ENCODE measurements at regions not wholly inside any gene's neighbourhood (a gene's known extent, or its start where the extent isn't known, plus 50 kb on each side); places are given as distances from the start of the nearest gene placed in this dataset.

DNA sequence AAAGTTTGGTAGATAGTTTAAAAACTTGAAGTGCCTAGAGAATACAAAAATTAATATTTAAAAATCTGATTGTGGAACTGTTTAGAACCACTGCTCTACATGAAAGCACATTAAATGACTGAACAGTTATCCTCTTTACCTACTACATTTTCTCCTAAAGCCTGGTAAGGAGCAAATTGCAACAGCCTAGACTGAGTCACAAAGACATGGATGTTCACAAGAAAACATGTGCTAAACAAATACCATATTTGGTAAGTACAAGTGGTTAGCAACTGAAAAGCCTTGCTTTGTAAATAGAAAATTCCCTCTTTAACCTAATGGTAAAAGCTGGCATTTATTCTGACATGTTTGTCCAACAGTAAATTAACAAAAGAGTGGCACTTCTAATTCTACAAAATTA lies 203.1 kb downstream of the FBXO8 start:
- TF ChIP-seq, protein P1, sequence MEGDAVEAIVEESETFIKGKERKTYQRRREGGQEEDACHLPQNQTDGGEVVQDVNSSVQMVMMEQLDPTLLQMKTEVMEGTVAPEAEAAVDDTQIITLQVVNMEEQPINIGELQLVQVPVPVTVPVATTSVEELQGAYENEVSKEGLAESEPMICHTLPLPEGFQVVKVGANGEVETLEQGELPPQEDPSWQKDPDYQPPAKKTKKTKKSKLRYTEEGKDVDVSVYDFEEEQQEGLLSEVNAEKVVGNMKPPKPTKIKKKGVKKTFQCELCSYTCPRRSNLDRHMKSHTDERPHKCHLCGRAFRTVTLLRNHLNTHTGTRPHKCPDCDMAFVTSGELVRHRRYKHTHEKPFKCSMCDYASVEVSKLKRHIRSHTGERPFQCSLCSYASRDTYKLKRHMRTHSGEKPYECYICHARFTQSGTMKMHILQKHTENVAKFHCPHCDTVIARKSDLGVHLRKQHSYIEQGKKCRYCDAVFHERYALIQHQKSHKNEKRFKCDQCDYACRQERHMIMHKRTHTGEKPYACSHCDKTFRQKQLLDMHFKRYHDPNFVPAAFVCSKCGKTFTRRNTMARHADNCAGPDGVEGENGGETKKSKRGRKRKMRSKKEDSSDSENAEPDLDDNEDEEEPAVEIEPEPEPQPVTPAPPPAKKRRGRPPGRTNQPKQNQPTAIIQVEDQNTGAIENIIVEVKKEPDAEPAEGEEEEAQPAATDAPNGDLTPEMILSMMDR (IDR thresholded peaks at IDR 0.05; ENCODE audit: low read depth, low read length), result no peak
- H3K4me3 ChIP-seq (ENCODE audit: low read depth, low read length), result no peak overlapping the region

DNA sequence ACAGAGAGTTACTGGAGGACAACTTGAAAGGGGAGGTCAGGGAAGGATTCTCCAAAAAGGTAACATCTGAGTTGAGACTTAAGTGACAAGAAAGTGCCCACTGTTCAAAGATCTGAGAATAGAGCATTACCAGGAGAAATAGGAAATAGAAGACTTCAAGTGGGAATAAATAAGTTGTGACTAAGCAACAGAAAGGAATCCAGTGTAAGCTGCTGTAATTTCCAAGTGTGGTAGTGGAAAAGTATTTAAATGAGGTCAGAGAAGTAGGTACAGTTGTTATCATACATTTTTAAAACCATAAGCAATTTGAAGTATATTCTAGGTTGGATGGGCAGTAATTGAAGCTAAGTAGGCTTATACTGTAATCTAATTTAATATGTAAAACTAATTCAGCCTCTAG lies 211.9 kb downstream of the FBXO8 start:
- TF ChIP-seq, protein P1 (IDR thresholded peaks at IDR 0.05; ENCODE audit: low read depth, low read length), result no peak
- H3K4me3 ChIP-seq (ENCODE audit: low read depth, low read length), result no peak overlapping the region

DNA sequence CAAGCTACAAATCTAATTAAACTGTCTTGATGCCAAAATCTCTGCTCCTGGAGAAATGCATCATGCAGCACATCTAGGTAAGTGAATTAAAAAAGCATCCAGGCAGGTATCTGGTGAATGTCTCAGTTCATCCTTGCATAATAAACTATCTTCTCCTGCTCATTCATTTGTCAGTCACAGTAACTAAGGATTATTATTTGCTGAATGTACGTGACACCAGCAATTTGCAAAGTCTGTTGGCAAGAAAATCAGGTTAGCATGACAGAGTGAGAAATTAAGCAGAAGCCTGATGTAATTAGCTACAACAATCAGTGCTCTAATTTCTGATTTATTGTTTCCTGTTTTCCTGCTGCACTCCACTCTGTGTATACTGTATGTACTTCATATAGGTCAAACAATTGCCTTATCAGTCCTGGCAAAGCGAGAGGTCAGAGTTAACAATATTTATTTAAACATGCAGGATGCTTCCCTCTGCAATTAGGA lies 213.6 kb downstream of the FBXO8 start:
- TF ChIP-seq, protein P1 (IDR thresholded peaks at IDR 0.05; ENCODE audit: low read depth, low read length), result no peak
- no peak overlapping the region for H3K4me3 ChIP-seq (ENCODE audit: low read depth, low read length)

DNA sequence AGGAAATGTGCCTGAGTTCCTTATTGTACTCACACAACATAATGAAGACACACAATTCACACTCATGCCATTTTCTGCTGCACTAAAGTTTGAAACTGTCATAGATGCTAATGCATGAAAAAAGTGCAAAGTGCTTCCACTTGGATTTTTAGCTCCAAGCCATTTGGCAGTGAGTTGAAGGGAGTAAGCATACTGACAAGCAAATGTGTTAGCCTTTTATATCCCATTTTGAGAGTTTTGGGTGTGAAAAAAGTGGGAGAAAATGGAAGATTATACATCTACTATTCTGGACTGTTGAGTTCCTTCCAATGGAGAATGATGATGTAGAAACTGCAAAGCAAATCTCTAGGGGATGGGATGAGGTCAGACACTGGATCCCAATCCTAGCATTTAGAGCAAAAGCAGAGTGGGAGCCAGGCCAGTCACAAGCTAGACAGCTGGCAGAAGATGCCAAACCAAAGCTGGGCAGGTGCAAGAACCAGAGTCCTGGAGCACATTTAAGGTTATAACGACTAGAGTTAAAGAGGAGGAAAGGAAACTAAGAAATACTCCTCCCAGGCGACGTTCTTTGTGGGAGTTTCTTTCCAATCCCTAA lies 216.8 kb downstream of the FBXO8 start:
- TF ChIP-seq, protein P1 (IDR thresholded peaks at IDR 0.05; ENCODE audit: low read depth, low read length), result no peak
- no peak overlapping the region for H3K4me3 ChIP-seq (ENCODE audit: low read depth, low read length)

DNA sequence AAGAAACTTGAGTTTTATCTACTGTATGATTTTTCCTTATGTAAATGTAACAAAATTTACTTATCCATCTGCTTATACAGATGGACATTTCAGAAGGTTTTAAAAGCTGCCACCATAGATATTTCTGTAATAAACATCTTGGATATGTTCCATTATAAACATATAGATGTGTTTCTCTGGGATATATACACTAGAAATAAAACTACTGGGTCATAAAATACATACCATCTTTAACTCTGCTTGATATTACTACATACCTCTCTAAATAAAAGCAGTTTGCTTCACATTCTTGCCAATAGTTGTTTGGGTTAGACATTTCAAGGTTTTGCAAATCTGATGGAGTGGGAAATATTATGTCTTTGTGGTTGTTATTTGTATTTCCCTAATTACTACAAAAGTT lies 220.6 kb downstream of the FBXO8 start:
- no peak overlapping the region for H3K4me3 ChIP-seq (ENCODE audit: low read depth, low read length)
- TF ChIP-seq, protein P1 (IDR thresholded peaks at IDR 0.05; ENCODE audit: low read depth, low read length), result no peak

DNA sequence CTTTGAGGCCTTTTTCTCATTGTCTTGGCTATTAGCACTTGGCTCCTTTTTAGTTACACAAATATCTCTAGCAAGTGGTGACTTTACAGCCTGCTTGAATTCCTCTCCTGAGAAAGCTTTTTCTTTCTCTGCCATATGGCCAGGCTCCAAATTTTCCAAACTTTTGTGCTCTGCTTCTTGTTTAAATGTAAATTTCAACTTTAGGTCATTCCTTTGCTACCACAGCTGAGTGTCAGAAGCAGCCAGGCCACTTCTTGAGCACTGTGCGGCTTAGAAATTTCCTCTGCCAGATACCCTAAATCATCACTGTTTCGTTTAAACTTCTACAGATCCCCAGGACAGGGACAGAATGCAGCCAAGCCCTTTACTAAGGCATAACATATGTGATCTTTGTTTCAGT lies 222.4 kb downstream of the FBXO8 start:
- TF ChIP-seq, protein P1 (IDR thresholded peaks at IDR 0.05; ENCODE audit: low read depth, low read length), result no peak

DNA sequence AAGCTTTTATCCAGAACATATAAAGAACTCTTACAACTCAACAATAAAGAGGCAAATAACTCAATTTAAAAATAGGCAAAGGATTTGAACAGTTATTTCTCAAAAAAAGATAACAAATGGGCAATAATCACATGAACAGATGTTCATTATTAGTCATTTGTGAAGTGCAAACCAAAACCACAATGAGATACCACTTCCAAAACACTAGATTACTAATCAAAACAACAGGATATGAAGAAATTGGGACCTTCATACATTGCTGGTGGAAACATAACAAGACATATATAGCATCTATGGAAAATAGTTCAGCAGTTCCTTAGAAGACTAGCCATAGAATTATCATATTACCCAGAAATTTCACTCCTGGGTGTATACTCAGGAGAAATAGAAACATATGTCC lies 224.6 kb downstream of the FBXO8 start:
- TF ChIP-seq, protein P1 (IDR thresholded peaks at IDR 0.05; ENCODE audit: low read depth, low read length), result no peak
- H3K4me3 ChIP-seq (ENCODE audit: low read depth, low read length), result no peak overlapping the region

More for the DNA sequence above, 222.4 kb downstream of the FBXO8 start:
- H3K4me3 ChIP-seq (ENCODE audit: low read depth, low read length), result no peak overlapping the region

All from WI38 (cell line).